ENCODE measurements at regions not wholly inside any gene's neighbourhood (a gene's known extent, or its start where the extent isn't known, plus 50 kb on each side); places are given as distances from the start of the nearest gene placed in this dataset.

DNA sequence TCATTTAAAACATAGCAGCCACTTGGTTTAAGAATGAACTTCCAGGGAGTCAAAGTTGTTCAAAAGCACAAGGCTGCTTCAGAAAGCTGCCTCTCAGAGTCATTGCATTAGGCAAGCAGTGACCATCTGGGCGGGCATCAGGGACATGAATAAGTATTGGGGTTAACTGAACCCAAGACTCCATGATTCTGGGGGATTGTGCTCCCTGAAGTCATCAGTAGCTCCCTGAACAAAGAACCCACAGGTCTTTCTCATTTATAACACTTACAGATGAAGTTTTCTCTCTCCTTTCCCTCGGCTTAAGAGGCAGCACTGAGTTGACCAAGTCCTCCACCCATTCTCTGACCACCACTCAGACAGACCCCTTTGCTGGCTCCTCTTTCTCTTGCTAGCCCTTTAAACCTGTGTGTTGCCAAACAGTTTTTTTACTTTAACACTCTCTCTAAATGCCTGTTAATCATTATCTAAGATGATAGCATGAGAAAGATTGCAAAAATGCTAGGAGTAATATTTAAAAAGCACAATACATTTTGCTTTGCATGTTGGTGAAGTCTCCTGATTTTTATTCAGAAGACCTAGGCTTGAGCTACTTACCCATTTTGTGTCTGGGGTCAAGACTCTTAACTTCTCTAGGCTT, 77.0 kb upstream of the ARHGAP29 start:
- intact Hi-C loops (cut with DNase I; ENCODE audit: low total_unique reads), result no loop called here
- 78 to 83% (median 81%) methylated on average over 2 of the region's 2 CpGs for WGBS, 5 donors
- TF ChIP-seq, protein P1, sequence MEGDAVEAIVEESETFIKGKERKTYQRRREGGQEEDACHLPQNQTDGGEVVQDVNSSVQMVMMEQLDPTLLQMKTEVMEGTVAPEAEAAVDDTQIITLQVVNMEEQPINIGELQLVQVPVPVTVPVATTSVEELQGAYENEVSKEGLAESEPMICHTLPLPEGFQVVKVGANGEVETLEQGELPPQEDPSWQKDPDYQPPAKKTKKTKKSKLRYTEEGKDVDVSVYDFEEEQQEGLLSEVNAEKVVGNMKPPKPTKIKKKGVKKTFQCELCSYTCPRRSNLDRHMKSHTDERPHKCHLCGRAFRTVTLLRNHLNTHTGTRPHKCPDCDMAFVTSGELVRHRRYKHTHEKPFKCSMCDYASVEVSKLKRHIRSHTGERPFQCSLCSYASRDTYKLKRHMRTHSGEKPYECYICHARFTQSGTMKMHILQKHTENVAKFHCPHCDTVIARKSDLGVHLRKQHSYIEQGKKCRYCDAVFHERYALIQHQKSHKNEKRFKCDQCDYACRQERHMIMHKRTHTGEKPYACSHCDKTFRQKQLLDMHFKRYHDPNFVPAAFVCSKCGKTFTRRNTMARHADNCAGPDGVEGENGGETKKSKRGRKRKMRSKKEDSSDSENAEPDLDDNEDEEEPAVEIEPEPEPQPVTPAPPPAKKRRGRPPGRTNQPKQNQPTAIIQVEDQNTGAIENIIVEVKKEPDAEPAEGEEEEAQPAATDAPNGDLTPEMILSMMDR (IDR thresholded peaks at IDR 0.05 in 8 of 11, conservative IDR thresholded peaks at IDR 0.05 in 3 of 11), result no peak
- TF ChIP-seq POLR2A (IDR thresholded peaks at IDR 0.05), result no peak
- TF ChIP-seq POLR2AphosphoS5 (IDR thresholded peaks at IDR 0.05), result no peak
- Histone ChIP-seq H3K4me1 (peaks cover 0 to 6% (median 4%) of the 10 kb centered on the region in 6 donors), H3K4me3 (no peak overlapping the region), H3K27ac (no peak overlapping the region), H3K9me3 (no peaks in the 10 kb centered on the region), H3K27me3 (replicated peaks in 1 of 7) (no peaks in the 10 kb centered on the region), H3K36me3 (no peaks in the 10 kb centered on the region)
- DNase-seq, result no peak

DNA sequence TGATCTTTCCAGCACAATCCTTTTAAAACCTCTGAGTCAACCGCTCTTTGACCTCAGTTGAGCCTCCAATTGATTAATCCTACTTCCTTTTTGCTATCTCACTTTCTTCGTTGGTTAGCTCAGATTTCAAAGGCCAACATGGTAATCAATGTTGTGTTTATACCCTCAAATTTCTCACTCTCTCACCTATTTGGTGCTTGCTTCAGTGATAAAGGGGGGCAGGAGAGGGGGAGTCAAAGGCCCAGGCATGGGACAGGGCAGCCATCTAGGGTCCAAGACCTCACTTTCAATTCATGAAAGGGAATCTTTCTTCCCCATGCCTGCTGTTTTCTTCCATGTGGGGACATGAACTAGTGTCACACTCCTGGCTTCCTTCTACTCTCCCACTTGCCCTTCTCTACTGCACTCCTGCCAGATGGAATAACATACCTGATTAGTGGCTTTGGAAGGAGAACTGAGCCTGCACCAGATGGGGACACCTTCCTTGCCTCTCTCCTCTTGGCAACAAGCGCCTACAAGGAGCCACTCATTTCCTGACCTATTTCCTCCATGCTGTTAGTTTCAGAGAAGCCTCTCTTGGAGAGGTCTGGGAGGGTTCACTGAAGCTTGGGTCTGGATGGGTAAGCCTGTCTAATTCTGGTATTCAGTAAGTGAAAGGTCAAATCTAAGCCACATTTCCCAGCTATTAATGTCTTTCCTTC, 73.3 kb upstream of the ARHGAP29 start:
- 58 to 81% (median 69%) methylated on average over 3 of the region's 3 CpGs for WGBS, 5 donors
- peaks cover 0 to 4% (median 0%) of the 10 kb centered on the region in 6 donors for H3K4me1 ChIP-seq
- intact Hi-C loops (cut with DNase I; ENCODE audit: low total_unique reads), result no loop called here

DNA sequence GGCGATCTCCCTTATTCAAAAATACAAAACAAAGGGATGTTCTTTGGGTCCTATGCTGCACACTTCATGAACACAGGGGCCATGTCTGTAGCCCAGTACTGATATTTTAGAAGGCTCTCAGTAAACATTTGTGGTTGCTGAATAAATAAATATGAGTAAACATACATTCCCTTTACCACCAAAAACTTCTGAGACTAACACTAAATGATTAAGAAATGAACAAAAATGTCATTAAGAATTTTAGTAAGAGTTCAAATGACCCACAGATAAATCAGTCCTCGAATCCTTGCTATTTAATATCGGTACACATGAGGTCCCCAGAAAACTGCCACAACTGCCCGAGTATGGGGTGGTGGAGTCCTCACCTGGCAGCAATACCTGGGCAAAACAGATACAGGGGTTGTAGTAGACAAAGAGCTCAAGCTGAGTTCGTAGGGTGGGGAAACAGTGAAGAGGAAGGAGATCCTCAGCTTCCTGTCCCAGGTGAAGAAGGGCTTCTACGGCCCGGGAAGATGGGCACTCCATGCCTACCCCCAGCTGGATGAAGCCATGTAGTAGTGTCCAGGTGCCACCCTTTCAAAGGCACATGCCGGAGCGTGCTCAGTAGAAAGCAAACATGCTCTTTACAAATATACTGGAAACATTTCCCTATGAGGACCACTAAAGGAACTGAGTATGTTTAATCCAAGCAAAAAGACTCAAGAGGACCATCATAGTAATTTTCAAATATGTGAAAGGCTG, 72.6 kb upstream of the ARHGAP29 start:
- no peak for DNase-seq
- H3K4me3 ChIP-seq, result no peak overlapping the region
- H3K27me3 ChIP-seq (replicated peaks in 1 of 7), result no peaks in the 10 kb centered on the region
- H3K9me3 ChIP-seq, result no peaks in the 10 kb centered on the region
- H3K27ac ChIP-seq, result no peak overlapping the region
- 73 to 95% (median 86%) methylated on average over 9 of the region's 9 CpGs for WGBS, 5 donors
- H3K36me3 ChIP-seq, result no peaks in the 10 kb centered on the region
- intact Hi-C loops (cut with DNase I; ENCODE audit: low total_unique reads), result no loop called here
- TF ChIP-seq POLR2AphosphoS5 (IDR thresholded peaks at IDR 0.05) (no peak), POLR2A (IDR thresholded peaks at IDR 0.05) (no peak)
- TF ChIP-seq, protein P1 (IDR thresholded peaks at IDR 0.05 in 8 of 11, conservative IDR thresholded peaks at IDR 0.05 in 3 of 11), result no peak
- peaks cover 0 to 4% (median 0%) of the 10 kb centered on the region in 6 donors for H3K4me1 ChIP-seq

More for the DNA sequence above, 73.3 kb upstream of the ARHGAP29 start:
- no peak for DNase-seq
- Histone ChIP-seq H3K27me3 (replicated peaks in 1 of 7) (no peaks in the 10 kb centered on the region), H3K4me3 (no peak overlapping the region), H3K27ac (no peak overlapping the region), H3K9me3 (no peaks in the 10 kb centered on the region), H3K36me3 (no peaks in the 10 kb centered on the region)
- TF ChIP-seq POLR2AphosphoS5 (IDR thresholded peaks at IDR 0.05) (no peak), POLR2A (IDR thresholded peaks at IDR 0.05) (no peak)
- TF ChIP-seq, protein P1 (IDR thresholded peaks at IDR 0.05 in 8 of 11, conservative IDR thresholded peaks at IDR 0.05 in 3 of 11), result no peak

DNA sequence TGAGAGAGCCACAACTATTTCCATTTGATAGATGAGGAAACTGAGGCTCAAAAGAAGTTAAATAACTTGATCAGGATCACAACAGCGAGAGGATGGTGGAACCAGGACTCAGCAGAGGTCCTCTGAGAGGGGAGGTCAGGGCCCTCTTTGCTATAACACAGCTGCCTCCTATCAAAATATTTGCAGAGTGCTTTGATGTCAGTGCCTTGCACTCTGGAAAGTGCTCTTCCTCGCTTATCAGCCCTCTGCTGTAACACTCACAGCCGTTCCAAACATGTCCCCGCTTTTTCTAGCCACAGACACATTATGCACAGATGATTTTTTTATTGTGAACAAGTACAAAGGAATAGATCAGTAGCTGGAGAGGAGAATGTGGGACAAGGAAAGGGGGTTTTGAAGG, 71.8 kb upstream of the ARHGAP29 start:
- intact Hi-C loops (cut with DNase I; ENCODE audit: low total_unique reads), result no loop called here
- Histone ChIP-seq H3K4me1 (peaks cover 0 to 4% (median 0%) of the 10 kb centered on the region in 6 donors), H3K27ac (no peak overlapping the region), H3K4me3 (no peak overlapping the region), H3K27me3 (replicated peaks in 1 of 7) (no peaks in the 10 kb centered on the region), H3K9me3 (no peaks in the 10 kb centered on the region), H3K36me3 (no peaks in the 10 kb centered on the region)
- no peak for TF ChIP-seq POLR2A (IDR thresholded peaks at IDR 0.05)
- no peak for TF ChIP-seq POLR2AphosphoS5 (IDR thresholded peaks at IDR 0.05)
- TF ChIP-seq, protein P1 (IDR thresholded peaks at IDR 0.05 in 8 of 11, conservative IDR thresholded peaks at IDR 0.05 in 3 of 11), result no peak
- 60 to 82% (median 79%) methylated on average over 4 of the region's 4 CpGs for WGBS, 5 donors
- no peak for DNase-seq
